Muscle of leg (tissue), 3 donors: ENCODE measurements at regions not wholly inside any gene's neighbourhood (a gene's known extent, or its start where the extent isn't known, plus 50 kb on each side); places are given as distances from the start of the nearest gene placed in this dataset.
"Not testable (repeated sequence)": the region's sequence is repeated elsewhere in the genome, so short reads cannot be mapped to it uniquely, and the experiment has no call there.

Experiments used
- DNase-seq: peaks from one replicate; pipeline ENCODE4 v3.0.0; 2013
- H3K27ac ChIP-seq: one replicate; pipeline ENCODE4 v1.5.1; 2013; ENCODE audit warnings: mild to moderate bottlenecking, low read length, control low read depth
- H3K27me3 ChIP-seq: one replicate; pipeline ENCODE4 v1.6.1; 2013; ENCODE audit warnings: low read length; ENCODE audit not compliant: control insufficient read depth, insufficient read depth
- H3K36me3 ChIP-seq: one replicate; pipeline ENCODE4 v1.6.1; 2013; ENCODE audit warnings: low read length; ENCODE audit not compliant: control insufficient read depth, insufficient read depth
- H3K4me1 ChIP-seq: one replicate; pipeline ENCODE4 v1.6.1; 2013; ENCODE audit warnings: low read length; ENCODE audit not compliant: control insufficient read depth, insufficient read depth
- H3K4me3 ChIP-seq: one replicate; pipeline ENCODE4 v1.5.1; 2013; ENCODE audit warnings: low read length, control low read depth
- H3K9me3 ChIP-seq: replicated peaks from 2 replicates; pipeline ENCODE4 v1.6.1; 2013; ENCODE audit warnings: low read depth, low read length; ENCODE audit not compliant: control insufficient read depth
- WGBS: methylation state at CpG from one replicate; pipeline ENCODE4 v1.1.5; 2013; ENCODE audit warnings: missing lambda C conversion rate; ENCODE audit not compliant: insufficient coverage; 5-methylcytosine and 5-hydroxymethylcytosine counted together

DNA sequence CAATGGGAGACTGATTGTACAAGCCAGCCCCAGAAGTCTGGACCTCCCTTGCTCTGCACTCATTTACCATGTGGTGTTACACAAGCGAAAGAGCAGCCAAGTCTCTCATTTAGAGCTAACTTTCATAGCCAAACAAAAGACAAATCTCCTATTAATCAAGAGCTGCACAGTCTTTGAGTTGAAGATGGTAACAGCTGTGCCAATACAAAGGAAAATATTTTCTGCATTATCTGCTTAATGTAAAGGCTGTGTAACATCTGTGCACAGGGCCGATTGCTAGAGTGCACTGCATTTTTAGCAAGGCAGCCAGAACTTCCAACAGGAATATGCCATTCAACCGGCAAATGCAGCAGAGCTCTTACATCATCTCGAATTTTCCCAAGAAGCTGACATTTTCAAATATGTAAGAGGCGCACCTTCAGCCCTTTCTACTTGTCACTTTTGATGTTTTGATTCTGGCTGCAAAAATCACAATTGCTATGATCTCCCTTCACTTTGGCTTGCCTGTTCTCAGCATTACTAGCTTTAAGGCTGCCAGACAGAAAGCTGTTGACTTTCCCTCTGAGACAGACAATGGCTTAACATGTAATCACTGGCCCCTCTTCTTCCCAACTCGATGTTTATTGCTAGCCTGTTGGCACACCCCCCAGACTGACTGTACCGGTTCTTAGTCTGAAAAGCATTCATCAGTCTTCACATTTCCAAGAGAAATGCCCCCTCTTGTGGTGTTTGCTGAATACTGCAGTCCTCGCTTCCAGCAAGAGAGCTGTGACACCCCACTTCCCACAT, 96.9 kb upstream of the TANK start:
- Histone ChIP-seq H3K9me3 (no peaks in the 10 kb centered on the region), H3K27ac (peak overlapping the region; percentile 63), H3K4me3 (no peak overlapping the region), H3K27me3 (no peaks in the 10 kb centered on the region), H3K4me1 (peaks cover 8% of the 10 kb centered on the region), H3K36me3 (no peaks in the 10 kb centered on the region)
- peak; percentile 93 for DNase-seq
- 11% methylated on average over 6 of the region's 8 CpGs for WGBS

DNA sequence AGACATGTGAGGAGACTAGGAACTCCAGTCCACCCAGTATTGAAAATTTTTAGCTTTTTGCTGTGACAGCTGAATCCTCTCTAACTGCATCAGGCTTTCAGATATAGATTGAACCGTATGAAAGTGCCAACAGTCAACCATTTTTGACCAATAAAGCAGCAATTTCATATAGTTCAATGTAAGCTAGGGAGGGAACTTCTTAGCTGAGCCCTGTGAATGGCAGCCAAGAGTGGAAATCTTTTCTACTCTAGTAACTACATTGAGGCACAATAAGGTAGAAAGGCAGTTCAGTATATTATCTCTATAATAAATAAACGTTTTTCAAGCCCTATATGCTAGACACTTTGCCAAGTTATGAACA, 96.3 kb upstream of the TANK start:
- Histone ChIP-seq H3K27ac (no peak overlapping the region), H3K36me3 (no peaks in the 10 kb centered on the region), H3K4me1 (peaks cover 8% of the 10 kb centered on the region), H3K4me3 (no peak overlapping the region), H3K9me3 (no peaks in the 10 kb centered on the region), H3K27me3 (no peaks in the 10 kb centered on the region)
- DNase-seq: no peak
- WGBS: no CpG with 5 or more reads among the region's 2 CpGs

DNA sequence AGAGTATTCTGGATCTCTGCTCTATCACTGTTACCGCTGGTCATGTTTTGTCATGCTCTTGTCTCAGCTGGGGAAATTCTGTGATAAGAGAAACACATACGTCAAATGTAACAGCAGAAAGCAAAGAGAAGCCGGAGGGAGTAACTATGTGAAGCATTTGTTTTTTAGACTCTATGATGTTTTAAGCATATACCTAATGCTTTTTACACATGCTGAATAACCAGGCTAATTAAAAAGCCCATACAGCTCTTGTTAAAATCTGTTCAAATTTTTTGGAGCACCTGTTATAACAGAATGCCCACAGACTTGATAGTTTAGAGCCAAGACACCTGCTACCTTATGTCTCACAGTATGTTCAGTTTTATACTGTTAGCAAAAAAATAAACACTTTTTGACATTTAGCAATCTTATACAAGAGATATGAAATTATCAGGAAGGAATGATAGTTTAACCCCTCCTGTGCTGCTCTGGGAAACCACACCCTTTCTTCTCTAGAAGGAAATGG, 92.3 kb upstream of the TANK start:
- no peak overlapping the region for H3K4me3 ChIP-seq
- DNase-seq: no peak
- 100% methylated on average over 1 of the region's 3 CpGs for WGBS
- H3K27ac ChIP-seq: no peak overlapping the region
- H3K36me3 ChIP-seq: no peaks in the 10 kb centered on the region
- H3K9me3 ChIP-seq: no peaks in the 10 kb centered on the region
- H3K27me3 ChIP-seq: no peaks in the 10 kb centered on the region
- H3K4me1 ChIP-seq: peaks cover 8% of the 10 kb centered on the region

DNA sequence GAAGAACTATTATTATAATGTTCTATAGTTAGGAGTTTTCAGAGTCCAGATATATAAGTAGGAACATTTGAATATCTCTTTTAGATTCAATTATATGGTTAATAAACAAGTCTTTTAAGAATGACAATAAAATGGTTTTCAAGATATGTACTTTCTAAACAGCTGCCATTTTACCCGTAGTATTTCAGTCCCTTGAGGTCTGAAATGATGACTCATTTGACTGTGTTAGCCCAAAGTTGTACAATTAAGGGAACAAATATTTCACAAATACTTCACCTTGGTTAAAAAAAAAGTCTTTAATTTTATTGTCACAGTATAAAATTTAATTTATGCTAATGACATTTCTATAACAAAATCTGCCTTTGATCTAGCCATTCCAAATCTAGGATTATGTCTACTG, 91.6 kb upstream of the TANK start:
- H3K4me1 ChIP-seq: no peaks in the 10 kb centered on the region
- DNase-seq: no peak
- no peak overlapping the region for H3K4me3 ChIP-seq
- H3K9me3 ChIP-seq: no peaks in the 10 kb centered on the region
- no CpG with 5 or more reads among the region's 1 CpG for WGBS
- no peaks in the 10 kb centered on the region for H3K36me3 ChIP-seq
- no peak overlapping the region for H3K27ac ChIP-seq
- no peaks in the 10 kb centered on the region for H3K27me3 ChIP-seq

DNA sequence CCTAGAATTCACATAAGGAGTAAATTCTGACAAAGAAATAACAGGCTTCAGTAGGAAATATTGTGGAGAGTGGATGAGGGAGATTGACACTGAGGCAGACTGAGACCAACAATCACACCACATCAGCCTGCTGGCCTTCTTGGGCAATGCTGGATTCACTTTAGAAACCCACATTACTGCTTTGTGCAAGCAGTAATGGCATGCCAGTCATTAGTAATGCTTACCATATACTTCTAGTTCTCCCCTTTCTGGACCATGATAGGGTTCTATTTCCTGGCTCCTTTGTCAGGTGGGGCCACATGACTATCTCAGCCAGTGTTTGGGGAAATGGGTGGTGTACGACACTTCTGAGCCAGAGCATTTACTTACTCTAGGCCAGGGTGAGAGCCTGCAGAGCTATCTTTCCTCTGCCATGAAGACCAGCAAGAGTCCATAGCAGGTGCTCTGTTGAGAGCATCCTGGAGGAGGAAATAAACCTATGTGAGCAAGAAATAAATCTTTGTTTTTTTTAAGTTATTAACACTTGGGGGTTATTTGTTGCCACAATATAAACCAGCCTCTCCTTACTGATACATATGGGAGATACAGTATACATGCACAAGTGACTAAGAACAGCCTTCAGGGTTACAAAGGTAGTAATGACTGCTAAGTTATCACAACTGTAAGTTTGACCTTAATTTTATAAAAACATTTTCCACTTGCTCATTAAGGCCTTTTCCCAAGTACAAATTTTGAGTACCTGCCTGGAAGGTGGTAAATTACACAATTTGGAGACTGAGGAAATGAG, 89.3 kb upstream of the TANK start:
- no peak for DNase-seq
- no peaks in the 10 kb centered on the region for H3K4me1 ChIP-seq
- H3K36me3 ChIP-seq: no peaks in the 10 kb centered on the region
- no CpG with 5 or more reads among the region's 1 CpG for WGBS
- H3K27me3 ChIP-seq: no peaks in the 10 kb centered on the region
- H3K27ac ChIP-seq: no peak overlapping the region
- H3K9me3 ChIP-seq: no peaks in the 10 kb centered on the region
- H3K4me3 ChIP-seq: no peak overlapping the region

DNA sequence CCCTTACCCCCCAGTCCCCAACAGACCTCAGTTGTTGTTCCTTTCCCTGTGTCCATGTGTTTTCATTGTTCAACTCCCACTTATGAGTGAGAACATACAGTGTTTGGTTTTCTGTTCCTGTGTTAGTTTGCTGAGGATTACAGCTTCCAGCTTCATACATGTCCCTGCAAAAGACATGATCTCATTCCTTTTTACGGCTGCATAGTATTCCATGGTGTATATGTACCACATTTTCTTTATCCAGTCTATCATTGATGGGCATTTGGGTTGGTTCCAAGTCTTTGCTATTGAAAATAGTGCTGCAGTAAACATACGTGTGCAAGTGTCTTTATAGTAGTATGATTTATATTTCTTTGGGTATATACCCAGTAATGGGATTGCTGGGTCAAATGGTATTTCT, 87.8 kb upstream of the TANK start:
- H3K9me3 ChIP-seq, DNase-seq, H3K4me3 ChIP-seq, H3K36me3 ChIP-seq, H3K27me3 ChIP-seq, H3K4me1 ChIP-seq, H3K27ac ChIP-seq: not testable (repeated sequence)
- no CpG with 5 or more reads among the region's 2 CpGs for WGBS

DNA sequence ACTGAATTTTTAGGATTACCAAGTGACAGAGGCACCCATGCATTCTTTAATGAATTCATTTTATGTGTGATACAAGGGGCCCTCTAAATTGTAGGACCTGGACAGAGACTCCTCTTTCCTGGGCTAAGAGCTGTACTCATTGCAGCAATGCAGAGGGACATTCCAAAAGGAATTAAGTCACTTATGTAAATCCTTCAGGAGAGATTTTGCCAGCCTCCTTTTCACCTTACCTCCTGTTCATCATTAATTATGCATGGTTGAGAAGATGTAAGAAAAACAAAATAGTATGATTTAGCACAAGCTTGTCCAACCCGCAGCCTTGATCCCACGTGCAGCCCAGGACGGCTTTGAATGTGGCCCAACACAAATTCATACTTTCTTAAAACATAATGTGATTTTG, 84.5 kb upstream of the TANK start:
- no peaks in the 10 kb centered on the region for H3K27me3 ChIP-seq
- H3K9me3 ChIP-seq: no peaks in the 10 kb centered on the region
- H3K4me1 ChIP-seq: peaks cover 5% of the 10 kb centered on the region
- no peak overlapping the region for H3K27ac ChIP-seq
- H3K4me3 ChIP-seq: no peak overlapping the region
- WGBS: no CpG with 5 or more reads among the region's 3 CpGs
- DNase-seq: no peak
- no peaks in the 10 kb centered on the region for H3K36me3 ChIP-seq

DNA sequence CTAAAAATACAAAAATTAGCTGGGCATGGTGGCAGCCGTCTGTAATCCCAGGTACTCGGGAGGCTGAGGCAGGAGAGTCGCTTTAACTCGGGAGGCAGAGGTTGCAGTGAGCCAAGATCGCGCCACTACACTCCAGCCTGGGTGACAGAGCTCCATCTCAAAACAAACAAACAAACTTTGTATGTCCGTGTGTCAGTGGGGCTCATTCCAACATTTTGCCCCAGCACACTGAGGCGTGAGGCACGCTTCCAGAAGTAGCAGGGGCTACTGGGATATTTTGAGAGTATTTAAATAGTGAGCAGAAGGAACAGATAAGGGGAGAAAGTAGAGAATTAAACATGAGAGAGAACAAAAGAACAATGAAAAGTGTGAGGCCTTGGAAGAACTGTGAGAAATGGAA, 83.3 kb upstream of the TANK start:
- WGBS: 82% methylated on average over 6 of the region's 9 CpGs

DNA sequence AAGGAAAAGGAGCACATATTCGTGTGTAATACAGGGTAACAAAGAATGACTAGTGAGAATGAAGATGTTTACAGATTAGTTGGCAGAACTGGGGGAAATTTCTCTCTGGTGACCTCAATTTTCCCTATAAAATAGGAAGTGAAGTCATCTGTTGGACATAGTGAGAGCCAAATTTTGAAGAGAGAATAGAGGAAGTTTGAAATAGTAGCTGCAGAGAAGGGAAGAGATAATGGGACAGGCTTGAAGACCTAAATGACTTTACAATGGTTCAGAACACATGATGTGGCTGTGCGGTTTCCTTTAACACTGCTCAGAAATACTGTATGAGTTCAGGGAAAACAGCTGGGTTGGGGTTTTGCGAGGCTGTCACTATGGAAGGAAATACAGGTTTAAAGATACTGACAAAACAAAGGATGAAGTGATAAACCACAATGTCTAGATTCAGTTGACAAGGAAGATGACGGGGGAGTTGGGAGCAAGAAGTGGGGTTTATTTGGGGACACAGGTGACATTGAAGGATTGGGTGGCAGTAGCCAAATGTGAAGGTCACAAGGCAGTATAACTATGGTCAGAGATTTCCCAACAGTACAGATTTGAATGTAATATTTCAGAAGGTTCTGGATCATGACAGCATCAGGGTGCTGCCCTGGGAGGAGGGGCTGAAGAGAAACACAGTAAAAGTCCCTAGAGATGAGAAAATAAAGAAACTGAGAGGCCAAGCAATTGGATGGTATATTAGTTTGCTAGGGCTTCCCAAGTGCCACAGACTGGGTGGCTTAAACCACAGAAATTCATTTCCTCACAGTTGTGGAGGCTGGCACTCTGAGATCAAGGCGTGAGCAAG, 82.6 kb upstream of the TANK start:
- H3K27me3 ChIP-seq: no peaks in the 10 kb centered on the region
- WGBS: 52% methylated on average over 4 of the region's 5 CpGs
- H3K4me1 ChIP-seq: peaks cover 5% of the 10 kb centered on the region
- H3K4me3 ChIP-seq: no peak overlapping the region
- peak; percentile 91 for DNase-seq
- H3K36me3 ChIP-seq: no peaks in the 10 kb centered on the region
- H3K27ac ChIP-seq: peak overlapping the region; percentile 82
- no peaks in the 10 kb centered on the region for H3K9me3 ChIP-seq

More for the DNA sequence above, 83.3 kb upstream of the TANK start:
- Histone ChIP-seq H3K36me3 (no peaks in the 10 kb centered on the region), H3K27me3 (no peaks in the 10 kb centered on the region), H3K9me3 (no peaks in the 10 kb centered on the region), H3K4me1 (peaks cover 5% of the 10 kb centered on the region), H3K27ac (peak overlapping the region; percentile 55), H3K4me3 (no peak overlapping the region)
- no peak for DNase-seq

DNA sequence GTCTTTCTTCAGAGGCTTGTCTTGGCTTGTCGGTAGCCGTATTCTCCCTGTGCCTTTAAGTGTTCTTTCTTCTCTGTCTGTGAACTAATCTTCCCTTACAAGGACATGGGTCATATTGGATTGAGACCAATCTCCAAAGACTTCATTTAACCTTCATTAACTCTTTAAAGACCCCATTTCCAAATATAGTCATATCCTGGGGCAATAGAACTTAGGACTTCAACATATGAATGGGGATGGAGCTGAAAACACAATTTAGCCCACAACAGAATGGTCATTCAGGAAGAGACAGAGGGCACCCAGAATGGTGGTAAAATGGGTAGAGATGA, 82.1 kb upstream of the TANK start:
- H3K27ac ChIP-seq: peak overlapping the region; percentile 82
- no peaks in the 10 kb centered on the region for H3K36me3 ChIP-seq
- no peaks in the 10 kb centered on the region for H3K27me3 ChIP-seq
- DNase-seq: no peak
- H3K4me1 ChIP-seq: peaks cover 5% of the 10 kb centered on the region
- H3K4me3 ChIP-seq: no peak overlapping the region
- H3K9me3 ChIP-seq: no peaks in the 10 kb centered on the region
- WGBS: 80% methylated on average over 2 of the region's 2 CpGs
